ENCODE measurements at regions not wholly inside any gene's neighbourhood (a gene's known extent, or its start where the extent isn't known, plus 50 kb on each side); places are given as distances from the start of the nearest gene placed in this dataset.

GRCh38 chr7:46165276-46165675 is 244.2 kb upstream of the IGFBP3 start:
- TF ChIP-seq JUND (IDR thresholded peaks at IDR 0.05; ENCODE audit: low read length) = no peak
- no peak for TF ChIP-seq HDAC2 (IDR thresholded peaks at IDR 0.05; ENCODE audit: borderline replicate concordance in 1 of 2, low read depth in 2 of 2, low read length in 2 of 2)
- TF ChIP-seq FOSL1 (IDR thresholded peaks at IDR 0.05; ENCODE audit: insufficient read depth, low read depth, low read length) = no peak
- no peak for TF ChIP-seq ZNF274 (IDR thresholded peaks at IDR 0.05; ENCODE audit: borderline replicate concordance, extremely low read depth, low read length)
- TF ChIP-seq USF2 (IDR thresholded peaks at IDR 0.05; ENCODE audit: low read length) = no peak
- TF ChIP-seq CHD2 (IDR thresholded peaks at IDR 0.05; ENCODE audit: low read length) = no peak
- TF ChIP-seq CREB1 (IDR thresholded peaks at IDR 0.05) = no peak
- TF ChIP-seq CBX5 (IDR thresholded peaks at IDR 0.05; ENCODE audit: low read depth, low read length) = no peak
- TF ChIP-seq SP2 (IDR thresholded peaks at IDR 0.05; ENCODE audit: low read length) = no peak
- no peak for TF ChIP-seq TAF7 (optimal IDR thresholded peaks at IDR 0.05; ENCODE audit: borderline replicate concordance, low read depth, low read length)
- no peak for TF ChIP-seq SAP30 (IDR thresholded peaks at IDR 0.05; ENCODE audit: insufficient read depth, insufficient replicate concordance, low read length)
- no peak for TF ChIP-seq TEAD4 (IDR thresholded peaks at IDR 0.05; ENCODE audit: low read depth, low read length)
- no peak for TF ChIP-seq TAF1 (IDR thresholded peaks at IDR 0.05; ENCODE audit: low read depth, low read length)
- no peak for TF ChIP-seq BRCA1 (IDR thresholded peaks at IDR 0.05; ENCODE audit: low read depth, low read length)
- no peak for TF ChIP-seq EP300 (IDR thresholded peaks at IDR 0.05; ENCODE audit: borderline replicate concordance in 1 of 2, low read depth in 2 of 2, low read length in 2 of 2)

More at GRCh38 chr7:46165276-46165675, 244.2 kb upstream of the IGFBP3 start:
- H3K4me2 ChIP-seq (ENCODE audit: insufficient read depth in 1 of 2, low read depth in 2 of 2, low read length in 2 of 2) = no peak overlapping the region
- no peak overlapping the region for H2BK120ac ChIP-seq (replicated peaks; ENCODE audit: low read depth, low read length)
- no peak overlapping the region for H2BK12ac ChIP-seq (ENCODE audit: low read depth, low read length)
- H3K27me3 ChIP-seq (replicated peaks in 1 of 4; ENCODE audit: control insufficient read depth in 3 of 4, extremely low read depth in 1 of 4, insufficient read depth in 3 of 4, low read length in 3 of 4) = no peaks in the 10 kb centered on the region
- no peaks in the 10 kb centered on the region for H3K79me1 ChIP-seq (ENCODE audit: low read depth, low read length)
- no peaks in the 10 kb centered on the region for H4K20me1 ChIP-seq (replicated peaks in 1 of 2; ENCODE audit: control insufficient read depth in 1 of 2, insufficient read depth in 2 of 2, low read length in 2 of 2)
- FAIRE-seq (no peak), DNase-seq (ENCODE audit: low read depth in 1 of 2, low spot score in 2 of 2) (no peak)
- CTCF ChIA-PET (ENCODE audit: partially characterized antibody) = no interaction called here
- no peak overlapping the region for H2AFZ ChIP-seq (ENCODE audit: low read length)
- H4K91ac ChIP-seq (replicated peaks; ENCODE audit: insufficient read length, low read length) = no peak overlapping the region
- no peak overlapping the region for H4K5ac ChIP-seq (ENCODE audit: insufficient read length, low read depth, low read length)
- POLR2A ChIA-PET (ENCODE audit: partially characterized antibody) = no interaction called here
- no peak overlapping the region for H2AK5ac ChIP-seq (ENCODE audit: low read depth, low read length)
- no peak overlapping the region for H3K14ac ChIP-seq (ENCODE audit: insufficient read length)
- H3K18ac ChIP-seq (ENCODE audit: extremely low read depth, low read length) = no peak overlapping the region
- no peak overlapping the region for H2BK15ac ChIP-seq (ENCODE audit: low read length)
- no peak overlapping the region for H2BK5ac ChIP-seq (ENCODE audit: low read depth, low read length)
- no peak overlapping the region for H3K4me3 ChIP-seq (ENCODE audit: extremely low read depth in 1 of 4, insufficient read depth in 2 of 4, low read depth in 3 of 4, low read length in 4 of 4)
- no peak overlapping the region for H3K27ac ChIP-seq (ENCODE audit: low read depth, low read length)
- H4K8ac ChIP-seq (ENCODE audit: extremely low read depth, insufficient read depth, low read length) = no peak overlapping the region
- no peaks in the 10 kb centered on the region for H3K23me2 ChIP-seq (ENCODE audit: low read depth, low read length)
- no peak overlapping the region for H3K9ac ChIP-seq (replicated peaks in 1 of 4; ENCODE audit: extremely low read depth in 1 of 4, low read depth in 3 of 4, low read length in 3 of 4)
- H3K9me3 ChIP-seq (ENCODE audit: insufficient read depth in 2 of 2, low read depth in 1 of 2, low read length in 1 of 2) = no peaks in the 10 kb centered on the region
- H3K56ac ChIP-seq (replicated peaks; ENCODE audit: insufficient read length, low read depth, low read length) = no peak overlapping the region
- H3K36me3 ChIP-seq (ENCODE audit: control insufficient read depth in 2 of 4, insufficient read depth in 4 of 4, low read length in 3 of 4) = no peaks in the 10 kb centered on the region
- whole genome bisulfite sequencing, 2 experiments (ENCODE audit: extremely low coverage in 1 of 2, insufficient coverage in 1 of 2, insufficient read length in 1 of 2, insufficient replicate concordance in 2 of 2, low coverage in 1 of 2, low lambda C conversion rate in 2 of 2, missing lambda C conversion rate in 1 of 2) = 78% methylated on average over 1 of the region's 1 CpG; no CpG with 5 or more reads in 1 of the 2 experiments
- H3K23ac ChIP-seq (ENCODE audit: insufficient read length) = no peak overlapping the region
- H3K4me1 ChIP-seq (replicated peaks in 1 of 4; ENCODE audit: control insufficient read depth in 3 of 4, insufficient read depth in 4 of 4, low read length in 3 of 4) = no peaks in the 10 kb centered on the region
- H3K4ac ChIP-seq (replicated peaks; ENCODE audit: insufficient read length, low read depth, low read length) = no peak overlapping the region
- no peak overlapping the region for H2BK20ac ChIP-seq (ENCODE audit: low read length)
- no peaks in the 10 kb centered on the region for H3K79me2 ChIP-seq (ENCODE audit: control insufficient read depth in 1 of 2, insufficient read depth in 2 of 2, low read length in 2 of 2)

Measured in H1 (cell line).